Mammary epithelial cell (primary cell): ENCODE measurements at regions not wholly inside any gene's neighbourhood (a gene's known extent, or its start where the extent isn't known, plus 50 kb on each side); places are given as distances from the start of the nearest gene placed in this dataset.

Source experiments
- CTCF ChIP-seq, 2 donors: IDR thresholded peaks in 1 of 2; conservative IDR thresholded peaks in 1 of 2; 2 replicates each; pipeline ENCODE4 v1.5.1; 2011 to 2012; ENCODE audit warnings: inconsistent platforms in 2 of 2, low read length in 2 of 2, mild to moderate bottlenecking in 2 of 2, control low read depth in 1 of 2, low read depth in 1 of 2; ENCODE audit not compliant: insufficient read depth in 1 of 2; ENCODE audit errors: extremely low read depth in 1 of 2
- EZH2 ChIP-seq: IDR thresholded peaks from 2 replicates; pipeline ENCODE4 v1.6.1; 2012; ENCODE audit warnings: low read length, inconsistent platforms, borderline replicate concordance

- TF ChIP-seq CTCF (conservative IDR thresholded peaks at IDR 0.05 in 1 of 2, IDR thresholded peaks at IDR 0.05 in 1 of 2; ENCODE audit: extremely low read depth in 1 of 2, insufficient read depth in 1 of 2, low read depth in 1 of 2, low read length in 2 of 2): no peak
- TF ChIP-seq EZH2: no peak
Observed at GRCh38 chr3:72663429-72663828, 184.8 kb downstream of the SHQ1 start.
